ENCODE measurements at regions not wholly inside any gene's neighbourhood (a gene's known extent, or its start where the extent isn't known, plus 50 kb on each side); places are given as distances from the start of the nearest gene placed in this dataset.

GRCh38 chrX:19172741-19173140, 50.5 kb upstream of the ADGRG2 start:
- Mint-ChIP-seq H3K4me1 (no peaks in the 10 kb centered on the region), H3K27me3 (no peaks in the 10 kb centered on the region), H3K27ac (no peak overlapping the region), H3K36me3 (no peaks in the 10 kb centered on the region), H3K4me3 (no peak overlapping the region), H3K9me3 (no peaks in the 10 kb centered on the region)
- ATAC-seq: no peak

GRCh38 chrX:19174401-19175025, 52.2 kb upstream of the ADGRG2 start:
- Mint-ChIP-seq H3K4me1 (no peaks in the 10 kb centered on the region), H3K36me3 (no peaks in the 10 kb centered on the region), H3K9me3 (no peaks in the 10 kb centered on the region), H3K4me3 (no peak overlapping the region), H3K27me3 (no peaks in the 10 kb centered on the region), H3K27ac (no peak overlapping the region)
- ATAC-seq: no peak

GRCh38 chrX:19176901-19177630, 54.8 kb upstream of the ADGRG2 start:
- Mint-ChIP-seq H3K9me3 (no peaks in the 10 kb centered on the region), H3K4me3 (no peak overlapping the region), H3K27me3 (no peaks in the 10 kb centered on the region), H3K27ac (no peak overlapping the region), H3K4me1 (no peaks in the 10 kb centered on the region), H3K36me3 (no peaks in the 10 kb centered on the region)
- ATAC-seq: no peak

- Mint-ChIP-seq H3K9me3 (no peaks in the 10 kb centered on the region), H3K27ac (no peak overlapping the region), H3K36me3 (no peaks in the 10 kb centered on the region), H3K4me3 (no peak overlapping the region), H3K4me1 (no peaks in the 10 kb centered on the region), H3K27me3 (no peaks in the 10 kb centered on the region)
- no peak for ATAC-seq
Observed at GRCh38 chrX:19177721-19178120, 55.5 kb upstream of the ADGRG2 start.

- no peaks in the 10 kb centered on the region for H3K27me3 Mint-ChIP-seq
- ATAC-seq: no peak
- H3K9me3 Mint-ChIP-seq: no peaks in the 10 kb centered on the region
- no peaks in the 10 kb centered on the region for H3K36me3 Mint-ChIP-seq
- H3K27ac Mint-ChIP-seq: no peak overlapping the region
- H3K4me1 Mint-ChIP-seq: no peaks in the 10 kb centered on the region
- H3K4me3 Mint-ChIP-seq: no peak overlapping the region
Observed at GRCh38 chrX:19178402-19178801, 56.1 kb upstream of the ADGRG2 start.

- H3K27ac Mint-ChIP-seq: no peak overlapping the region
- H3K27me3 Mint-ChIP-seq: no peaks in the 10 kb centered on the region
- ATAC-seq: no peak
- no peaks in the 10 kb centered on the region for H3K4me1 Mint-ChIP-seq
- no peaks in the 10 kb centered on the region for H3K36me3 Mint-ChIP-seq
- H3K4me3 Mint-ChIP-seq: no peak overlapping the region
- H3K9me3 Mint-ChIP-seq: no peaks in the 10 kb centered on the region
Observed at GRCh38 chrX:19179389-19179788, 57.1 kb upstream of the ADGRG2 start.

- ATAC-seq: no peak
- H3K36me3 Mint-ChIP-seq: no peaks in the 10 kb centered on the region
- no peak overlapping the region for H3K27ac Mint-ChIP-seq
- H3K27me3 Mint-ChIP-seq: no peaks in the 10 kb centered on the region
- no peaks in the 10 kb centered on the region for H3K9me3 Mint-ChIP-seq
- no peak overlapping the region for H3K4me3 Mint-ChIP-seq
- H3K4me1 Mint-ChIP-seq: no peaks in the 10 kb centered on the region
Observed at GRCh38 chrX:19181345-19181744, 59.1 kb upstream of the ADGRG2 start.

- Mint-ChIP-seq H3K36me3 (no peaks in the 10 kb centered on the region), H3K4me1 (no peaks in the 10 kb centered on the region), H3K27me3 (no peaks in the 10 kb centered on the region), H3K4me3 (no peak overlapping the region), H3K27ac (no peak overlapping the region), H3K9me3 (no peaks in the 10 kb centered on the region)
- ATAC-seq: no peak
Observed at GRCh38 chrX:19182785-19183184, 60.5 kb upstream of the ADGRG2 start.

- Mint-ChIP-seq H3K4me1 (no peaks in the 10 kb centered on the region), H3K4me3 (no peak overlapping the region), H3K27me3 (no peaks in the 10 kb centered on the region), H3K9me3 (no peaks in the 10 kb centered on the region), H3K27ac (no peak overlapping the region), H3K36me3 (no peaks in the 10 kb centered on the region)
- ATAC-seq: no peak
Observed at GRCh38 chrX:19183761-19184477, 61.7 kb upstream of the ADGRG2 start.

GRCh38 chrX:19188566-19188965, 66.3 kb upstream of the ADGRG2 start:
- ATAC-seq: no peak
- no peaks in the 10 kb centered on the region for H3K4me1 Mint-ChIP-seq
- no peak overlapping the region for H3K27ac Mint-ChIP-seq
- H3K36me3 Mint-ChIP-seq: no peaks in the 10 kb centered on the region
- H3K27me3 Mint-ChIP-seq: no peaks in the 10 kb centered on the region
- no peak overlapping the region for H3K4me3 Mint-ChIP-seq
- peaks cover 3% of the 10 kb centered on the region for H3K9me3 Mint-ChIP-seq

GRCh38 chrX:19190902-19191301, 68.6 kb upstream of the ADGRG2 start:
- H3K27me3 Mint-ChIP-seq: peaks cover 6% of the 10 kb centered on the region
- no peak for ATAC-seq
- no peak overlapping the region for H3K4me3 Mint-ChIP-seq
- peaks cover 3% of the 10 kb centered on the region for H3K9me3 Mint-ChIP-seq
- no peaks in the 10 kb centered on the region for H3K36me3 Mint-ChIP-seq
- no peak overlapping the region for H3K27ac Mint-ChIP-seq
- peaks cover 12% of the 10 kb centered on the region for H3K4me1 Mint-ChIP-seq

- no peak overlapping the region for H3K4me3 Mint-ChIP-seq
- peaks cover 6% of the 10 kb centered on the region for H3K27me3 Mint-ChIP-seq
- H3K9me3 Mint-ChIP-seq: peaks cover 3% of the 10 kb centered on the region
- peaks cover 12% of the 10 kb centered on the region for H3K4me1 Mint-ChIP-seq
- no peak overlapping the region for H3K27ac Mint-ChIP-seq
- no peak for ATAC-seq
- no peaks in the 10 kb centered on the region for H3K36me3 Mint-ChIP-seq
Observed at GRCh38 chrX:19193565-19193964, 71.3 kb upstream of the ADGRG2 start.

GRCh38 chrX:19194285-19195242, 72.3 kb upstream of the ADGRG2 start:
- H3K4me3 Mint-ChIP-seq: peak overlapping the region; percentile 8
- ATAC-seq: no peak
- peak overlapping the region; percentile 43 for H3K27ac Mint-ChIP-seq

GRCh38 chrX:19195243-19195610, 73.0 kb upstream of the ADGRG2 start:
- Mint-ChIP-seq H3K27ac (peak overlapping the region; percentile 43), H3K36me3 (no peaks in the 10 kb centered on the region), H3K9me3 (peaks cover 3% of the 10 kb centered on the region), H3K4me3 (no peak overlapping the region), H3K27me3 (peaks cover 14% of the 10 kb centered on the region), H3K4me1 (peaks cover 12% of the 10 kb centered on the region)
- no peak for ATAC-seq

More at GRCh38 chrX:19194285-19195242, 72.3 kb upstream of the ADGRG2 start:
- H3K9me3 Mint-ChIP-seq: peaks cover 3% of the 10 kb centered on the region
- H3K27me3 Mint-ChIP-seq: peaks cover 7% of the 10 kb centered on the region
- H3K4me1 Mint-ChIP-seq: peaks cover 12% of the 10 kb centered on the region
- H3K36me3 Mint-ChIP-seq: no peaks in the 10 kb centered on the region

GRCh38 chrX:19198473-19198872, 76.2 kb upstream of the ADGRG2 start:
- no peak overlapping the region for H3K27ac Mint-ChIP-seq
- H3K36me3 Mint-ChIP-seq: no peaks in the 10 kb centered on the region
- no peak for ATAC-seq
- no peaks in the 10 kb centered on the region for H3K9me3 Mint-ChIP-seq
- H3K27me3 Mint-ChIP-seq: peaks cover 17% of the 10 kb centered on the region
- no peak overlapping the region for H3K4me3 Mint-ChIP-seq
- peaks cover 12% of the 10 kb centered on the region for H3K4me1 Mint-ChIP-seq

All from stimulated activated memory B cell treated with anti-CD40 and anti-IgM and Interleukin-4, amounts not matched to agents 10 μg/mL and 1 μg/mL and 100 μg/mL, for 72 hours (primary cell).